GM12892 (cell line): ENCODE measurements at regions not wholly inside any gene's neighbourhood (a gene's known extent, or its start where the extent isn't known, plus 50 kb on each side); places are given as distances from the start of the nearest gene placed in this dataset.

ENCODE experiments used
- POLR2A ChIP-seq: IDR thresholded peaks from 2 replicates; pipeline ENCODE4 v1.6.1; 2011; ENCODE audit warnings: low read depth, low read length, control low read depth
- POLR2AphosphoS5 ChIP-seq: IDR thresholded peaks from 2 replicates; pipeline ENCODE4 v1.6.1; 2011; ENCODE audit warnings: low read depth, low read length, control low read depth
- TAF1 ChIP-seq: IDR thresholded peaks from 2 replicates; pipeline ENCODE4 v1.6.1; 2011; ENCODE audit warnings: low read depth, mild to moderate bottlenecking, control low read depth, low read length, borderline replicate concordance

DNA sequence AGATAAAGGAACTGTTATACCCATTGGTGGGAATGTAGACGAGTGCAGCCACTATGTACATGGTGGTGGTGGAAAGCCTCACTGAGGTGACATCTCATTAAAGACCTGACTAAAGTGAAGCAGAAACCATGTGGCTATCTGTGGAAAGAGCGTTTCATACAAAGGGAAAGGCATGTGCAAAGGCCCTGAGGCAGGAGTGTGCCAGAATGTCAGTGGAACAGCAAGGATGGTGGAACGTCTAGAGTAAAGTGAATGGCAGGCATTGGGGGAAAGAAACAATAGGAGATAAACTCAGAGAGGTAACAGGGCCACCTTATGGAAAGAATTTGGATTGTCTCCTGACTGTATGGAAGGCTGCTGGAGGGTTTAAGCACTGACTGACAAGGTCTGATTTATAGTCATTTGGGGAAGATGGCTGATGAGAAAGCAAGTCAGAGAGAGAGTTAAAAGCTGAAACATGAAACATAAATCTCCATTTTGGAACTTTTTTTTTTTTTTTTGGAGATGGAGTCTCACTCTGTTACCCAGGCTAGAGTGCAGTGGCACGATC, 245.7 kb downstream of the STK31 start:
- no peak for TF ChIP-seq POLR2A
- TF ChIP-seq POLR2AphosphoS5: no peak
- TF ChIP-seq TAF1: no peak
